DOHH2 (cell line): ENCODE measurements at regions not wholly inside any gene's neighbourhood (a gene's known extent, or its start where the extent isn't known, plus 50 kb on each side); places are given as distances from the start of the nearest gene placed in this dataset.
A peak's percentile ranks its signal among the peaks of the same experiment; 100 is the strongest.

Experiments
- H3F3A ChIP-seq: fragments of 200-600 bp; sonication (generic), shearing (Covaris generic); 2 replicates; pipeline ENCODE4 v1.6.0; 2016; ENCODE audit warnings: antibody characterized with exemption, mild to moderate bottlenecking; ENCODE audit not compliant: control insufficient read depth, insufficient read depth
- H3K27ac ChIP-seq: fragments of 200-600 bp; sonication (generic); 2 replicates; pipeline ENCODE4 v1.5.1; 2014; ENCODE audit warnings: low read depth, mild to moderate bottlenecking, low read length, moderate library complexity
- H3K27me3 ChIP-seq: fragments of 200-600 bp; sonication (generic); 2 replicates; pipeline ENCODE4 v1.6.1; 2014; ENCODE audit warnings: mild to moderate bottlenecking, low read length, mixed read lengths; ENCODE audit not compliant: control insufficient read depth
- H3K36me3 ChIP-seq: fragments of 200-600 bp; sonication (generic); 2 replicates; pipeline ENCODE4 v1.6.1; 2014; ENCODE audit warnings: mild to moderate bottlenecking, low read length, moderate library complexity, mixed read lengths; ENCODE audit not compliant: control insufficient read depth
- H3K4me1 ChIP-seq: fragments of 200-600 bp; sonication (generic); 2 replicates; pipeline ENCODE4 v1.6.1; 2014; ENCODE audit warnings: mild to moderate bottlenecking, low read length, mixed read lengths; ENCODE audit not compliant: control insufficient read depth
- H3K4me2 ChIP-seq: fragments of 200-600 bp; sonication (generic); 2 replicates; pipeline ENCODE4 v1.6.0; 2014; ENCODE audit warnings: mild to moderate bottlenecking, low read length, moderate library complexity
- H3K4me3 ChIP-seq: fragments of 200-600 bp; sonication (generic); 2 replicates; pipeline ENCODE4 v1.5.1; 2014; ENCODE audit warnings: mild to moderate bottlenecking, low read length, mixed read lengths
- H3K79me2 ChIP-seq: fragments of 200-600 bp; sonication (generic); 2 replicates; pipeline ENCODE4 v1.6.1; 2014; ENCODE audit warnings: mild to moderate bottlenecking, low read length, mixed read lengths; ENCODE audit not compliant: control insufficient read depth
- H3K9me2 ChIP-seq: fragments of 200-600 bp; sonication (generic); replicated peaks from 2 replicates; pipeline ENCODE4 v1.6.1; 2014; ENCODE audit warnings: mild to moderate bottlenecking, low read length, mixed read lengths; ENCODE audit not compliant: control insufficient read depth
- H3K9me3 ChIP-seq: fragments of 200-600 bp; sonication (generic); 2 replicates; pipeline ENCODE4 v1.6.1; 2014; ENCODE audit warnings: antibody characterized with exemption, low read length, mixed read lengths; ENCODE audit not compliant: control insufficient read depth, insufficient read depth
- H4K20me1 ChIP-seq: fragments of 200-600 bp; sonication (generic); 2 replicates; pipeline ENCODE4 v1.6.0; 2014; ENCODE audit warnings: low read depth, mild to moderate bottlenecking, antibody characterized with exemption, low read length, moderate library complexity; ENCODE audit not compliant: control insufficient read depth, insufficient read depth
- EZH2phosphoT487 ChIP-seq: fragments of 200-600 bp; sonication (generic); IDR thresholded peaks from 2 replicates; pipeline ENCODE4 v1.6.1; 2017; ENCODE audit warnings: borderline replicate concordance, mild to moderate bottlenecking, antibody characterized with exemption, low read length, moderate library complexity, mixed read lengths
- TF ChIP-seq, protein P1 (sequence below): fragments of 200-600 bp; sonication (generic); IDR thresholded peaks from one replicate; pipeline ENCODE4 v1.5.1; 2014; ENCODE audit warnings: antibody characterized with exemption, mild to moderate bottlenecking, low read depth, low read length; ENCODE audit not compliant: poor library complexity, severe bottlenecking

DNA sequence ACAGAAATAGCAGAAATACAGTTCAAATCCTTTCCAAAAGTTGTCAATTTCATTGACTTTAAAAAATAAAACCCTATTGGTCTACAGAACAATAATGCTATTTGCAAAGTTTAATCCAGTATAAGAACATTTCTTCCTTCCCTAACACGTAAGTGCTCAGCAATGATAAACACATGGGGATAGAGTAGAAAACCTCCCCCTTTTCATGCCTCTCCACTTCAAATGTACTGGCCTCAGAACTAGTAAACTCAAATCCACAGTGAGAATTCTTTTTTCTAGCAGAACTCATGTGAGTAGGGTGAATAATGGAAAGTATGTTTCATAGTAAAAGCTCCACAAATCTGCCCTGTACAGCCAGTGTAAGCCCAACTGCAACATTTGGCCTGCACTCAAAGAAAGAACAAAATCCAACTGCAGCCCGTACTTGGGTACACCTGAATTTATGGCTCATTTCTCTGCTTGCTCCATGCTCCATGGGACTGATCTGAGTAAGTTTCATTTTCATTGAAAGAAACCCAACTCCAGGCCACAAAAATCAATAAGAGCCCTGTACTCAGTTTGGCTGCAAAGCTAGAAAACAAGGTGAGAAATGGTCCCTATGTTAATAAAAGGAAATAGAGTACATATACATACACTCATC lies 115.0 kb upstream of the RMDN2 start:
- Histone ChIP-seq H3K4me2 (no peak overlapping the region), H3K36me3 (no peaks in the 10 kb centered on the region), H3K27ac (no peak overlapping the region), H4K20me1 (no peaks in the 10 kb centered on the region), H3K9me3 (0 out of 2 replicates have a peak, but pooled peaks cover 4% of the 10 kb centered on the region), H3K27me3 (peaks cover 5% of the 10 kb centered on the region), H3K9me2 (no peaks in the 10 kb centered on the region), H3K79me2 (no peaks in the 10 kb centered on the region), H3K4me3 (no peak overlapping the region), H3F3A (no peaks in the 10 kb centered on the region), H3K4me1 (no peaks in the 10 kb centered on the region)
- TF ChIP-seq, protein P1, sequence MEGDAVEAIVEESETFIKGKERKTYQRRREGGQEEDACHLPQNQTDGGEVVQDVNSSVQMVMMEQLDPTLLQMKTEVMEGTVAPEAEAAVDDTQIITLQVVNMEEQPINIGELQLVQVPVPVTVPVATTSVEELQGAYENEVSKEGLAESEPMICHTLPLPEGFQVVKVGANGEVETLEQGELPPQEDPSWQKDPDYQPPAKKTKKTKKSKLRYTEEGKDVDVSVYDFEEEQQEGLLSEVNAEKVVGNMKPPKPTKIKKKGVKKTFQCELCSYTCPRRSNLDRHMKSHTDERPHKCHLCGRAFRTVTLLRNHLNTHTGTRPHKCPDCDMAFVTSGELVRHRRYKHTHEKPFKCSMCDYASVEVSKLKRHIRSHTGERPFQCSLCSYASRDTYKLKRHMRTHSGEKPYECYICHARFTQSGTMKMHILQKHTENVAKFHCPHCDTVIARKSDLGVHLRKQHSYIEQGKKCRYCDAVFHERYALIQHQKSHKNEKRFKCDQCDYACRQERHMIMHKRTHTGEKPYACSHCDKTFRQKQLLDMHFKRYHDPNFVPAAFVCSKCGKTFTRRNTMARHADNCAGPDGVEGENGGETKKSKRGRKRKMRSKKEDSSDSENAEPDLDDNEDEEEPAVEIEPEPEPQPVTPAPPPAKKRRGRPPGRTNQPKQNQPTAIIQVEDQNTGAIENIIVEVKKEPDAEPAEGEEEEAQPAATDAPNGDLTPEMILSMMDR = no peak
- TF ChIP-seq EZH2phosphoT487 = no peak

DNA sequence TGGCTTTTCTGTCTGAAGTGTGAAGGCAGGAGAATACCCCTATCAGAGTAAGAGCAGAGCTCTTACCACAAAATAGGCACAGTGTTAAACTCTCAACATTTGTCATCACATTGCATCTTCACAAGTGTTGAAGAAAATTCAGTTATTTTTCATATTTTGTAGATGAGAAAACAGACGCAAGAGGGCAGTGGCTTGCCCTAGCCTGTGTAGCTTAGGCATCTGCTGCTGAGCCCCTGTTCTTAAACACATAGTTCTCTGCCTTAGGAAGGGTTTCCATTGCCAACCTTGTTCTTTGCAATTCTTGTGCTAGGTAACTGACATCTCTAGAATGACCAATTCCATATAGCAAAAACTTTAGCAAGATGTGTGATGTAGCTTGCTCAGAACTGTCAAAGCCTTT lies 112.7 kb upstream of the RMDN2 start:
- Histone ChIP-seq H3K79me2 (no peaks in the 10 kb centered on the region), H3K9me2 (no peaks in the 10 kb centered on the region), H3K9me3 (0 out of 2 replicates have a peak, but pooled peaks cover 4% of the 10 kb centered on the region), H4K20me1 (no peaks in the 10 kb centered on the region), H3K27me3 (peaks cover 5% of the 10 kb centered on the region; the same call in 1 of the 2 replicates), H3K4me3 (no peak overlapping the region), H3K4me2 (no peak overlapping the region), H3F3A (no peaks in the 10 kb centered on the region), H3K27ac (no peak overlapping the region), H3K36me3 (no peaks in the 10 kb centered on the region), H3K4me1 (no peaks in the 10 kb centered on the region)
- TF ChIP-seq EZH2phosphoT487 = no peak
- TF ChIP-seq, protein P1 = peak; percentile 22

GRCh38 chr2:37812941-37813730 lies 112.0 kb upstream of the RMDN2 start:
- Histone ChIP-seq H3K36me3 (no peaks in the 10 kb centered on the region), H3K4me3 (no peak overlapping the region), H3K27me3 (no peaks in the 10 kb centered on the region; the same call in 1 of the 2 replicates), H3F3A (no peaks in the 10 kb centered on the region), H3K9me3 (no peaks in the 10 kb centered on the region), H3K4me2 (no peak overlapping the region), H3K9me2 (no peaks in the 10 kb centered on the region), H4K20me1 (no peaks in the 10 kb centered on the region), H3K79me2 (no peaks in the 10 kb centered on the region), H3K27ac (no peak overlapping the region), H3K4me1 (no peaks in the 10 kb centered on the region)
- TF ChIP-seq EZH2phosphoT487 = no peak
- TF ChIP-seq, protein P1 = no peak
